Smooth muscle cell of the brain vasculature (primary cell): ENCODE measurements at regions not wholly inside any gene's neighbourhood (a gene's known extent, or its start where the extent isn't known, plus 50 kb on each side); places are given as distances from the start of the nearest gene placed in this dataset.

ENCODE experiments used
- DNase-seq: peaks from one replicate; pipeline ENCODE4 v3.0.0-alpha.2; 2012; ENCODE audit warnings: low read depth, low spot score

- DNase-seq: no peak
Observed at GRCh38 chr1:169052727-169053126, 53.8 kb upstream of the ATP1B1 start.

- DNase-seq: no peak
Observed at GRCh38 chr1:169053196-169053595, 53.3 kb upstream of the ATP1B1 start.
